ENCODE measurements at regions not wholly inside any gene's neighbourhood (a gene's known extent, or its start where the extent isn't known, plus 50 kb on each side); places are given as distances from the start of the nearest gene placed in this dataset.

DNA sequence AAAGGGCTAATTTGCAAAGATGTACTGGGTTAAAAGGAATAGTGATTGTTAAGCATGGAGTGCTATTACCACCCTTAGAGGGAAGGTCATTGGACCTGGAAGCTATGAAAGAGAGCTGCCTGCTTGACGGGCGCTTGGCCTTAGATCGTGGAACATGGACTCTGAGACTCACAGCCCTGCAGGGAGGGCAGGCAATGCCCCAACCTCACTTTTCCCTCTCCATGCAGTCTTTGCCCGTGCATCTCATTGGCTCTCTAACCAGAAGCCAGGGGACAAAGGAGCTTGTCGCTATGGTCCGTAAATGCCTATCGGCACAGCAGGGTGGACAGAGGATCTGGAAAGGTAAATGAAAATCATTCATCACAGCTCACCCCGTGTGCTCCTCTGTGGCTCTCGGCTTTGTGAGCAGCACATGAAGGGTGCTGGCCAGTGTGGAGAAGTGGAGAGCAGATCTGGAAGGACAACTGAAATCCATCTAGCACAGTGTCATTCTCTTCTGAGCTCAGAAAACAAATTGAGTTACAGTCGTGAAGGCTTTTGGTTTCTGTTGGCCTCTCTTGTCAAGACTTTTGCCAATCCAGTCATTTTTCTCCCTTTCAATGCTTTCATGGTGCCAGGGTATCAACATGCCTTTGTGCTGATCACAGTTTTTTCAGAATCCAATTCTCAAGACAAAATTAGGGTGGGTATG lies 186.2 kb downstream of the SNX18 start:
- TF ChIP-seq, protein P1, sequence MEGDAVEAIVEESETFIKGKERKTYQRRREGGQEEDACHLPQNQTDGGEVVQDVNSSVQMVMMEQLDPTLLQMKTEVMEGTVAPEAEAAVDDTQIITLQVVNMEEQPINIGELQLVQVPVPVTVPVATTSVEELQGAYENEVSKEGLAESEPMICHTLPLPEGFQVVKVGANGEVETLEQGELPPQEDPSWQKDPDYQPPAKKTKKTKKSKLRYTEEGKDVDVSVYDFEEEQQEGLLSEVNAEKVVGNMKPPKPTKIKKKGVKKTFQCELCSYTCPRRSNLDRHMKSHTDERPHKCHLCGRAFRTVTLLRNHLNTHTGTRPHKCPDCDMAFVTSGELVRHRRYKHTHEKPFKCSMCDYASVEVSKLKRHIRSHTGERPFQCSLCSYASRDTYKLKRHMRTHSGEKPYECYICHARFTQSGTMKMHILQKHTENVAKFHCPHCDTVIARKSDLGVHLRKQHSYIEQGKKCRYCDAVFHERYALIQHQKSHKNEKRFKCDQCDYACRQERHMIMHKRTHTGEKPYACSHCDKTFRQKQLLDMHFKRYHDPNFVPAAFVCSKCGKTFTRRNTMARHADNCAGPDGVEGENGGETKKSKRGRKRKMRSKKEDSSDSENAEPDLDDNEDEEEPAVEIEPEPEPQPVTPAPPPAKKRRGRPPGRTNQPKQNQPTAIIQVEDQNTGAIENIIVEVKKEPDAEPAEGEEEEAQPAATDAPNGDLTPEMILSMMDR (IDR thresholded peaks at IDR 0.05) = no peak
- TF ChIP-seq POLR2A (IDR thresholded peaks at IDR 0.05) = no peak
